NCI-H510A (cell line): ENCODE measurements at regions not wholly inside any gene's neighbourhood (a gene's known extent, or its start where the extent isn't known, plus 50 kb on each side); places are given as distances from the start of the nearest gene placed in this dataset.

ENCODE experiments used
- DNase-seq: peaks from one replicate; lab custom pipeline; 2025; lab: John Stamatoyannopoulos, UW

DNA sequence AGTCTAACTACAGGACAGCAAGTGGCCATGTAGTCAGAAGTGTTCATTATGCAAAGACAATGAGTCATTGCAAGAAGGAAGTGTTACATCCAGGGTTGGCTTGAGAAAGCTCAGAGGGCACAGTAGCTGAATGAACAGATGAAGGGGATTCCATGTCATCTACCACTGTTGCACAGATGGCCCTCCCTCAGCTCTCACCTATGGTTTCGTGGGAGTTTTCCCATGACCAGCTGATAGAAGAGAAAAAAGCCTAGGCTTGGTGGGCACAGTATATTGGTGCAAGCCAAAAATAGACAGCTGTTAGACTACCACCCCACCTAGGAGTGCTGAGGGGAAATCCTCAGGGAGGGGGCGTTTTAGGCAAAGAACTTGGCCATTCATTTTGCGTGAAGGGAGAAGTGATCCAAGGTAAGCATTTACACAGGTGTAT lies 217.0 kb downstream of the DMRT2 start:
- no peak for DNase-seq

DNA sequence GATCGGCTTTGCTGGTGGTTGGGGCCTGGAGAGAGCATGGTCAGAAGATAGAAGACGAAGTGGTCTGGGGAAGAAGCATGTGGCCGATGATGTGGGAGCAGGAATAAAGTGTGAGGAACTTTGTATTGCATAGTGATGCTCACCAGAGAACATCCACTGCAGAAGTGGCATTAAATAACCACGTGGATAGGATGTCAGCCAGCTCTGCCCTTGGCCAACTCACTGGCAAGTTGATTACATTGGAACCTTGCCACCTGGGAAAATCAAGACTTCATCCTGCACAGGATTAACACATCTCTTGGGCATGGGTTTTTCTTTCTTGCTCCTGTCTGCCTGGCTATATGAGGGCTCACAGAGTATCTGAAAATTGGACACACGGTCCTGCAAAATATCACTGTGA lies 217.4 kb downstream of the DMRT2 start:
- no peak for DNase-seq

DNA sequence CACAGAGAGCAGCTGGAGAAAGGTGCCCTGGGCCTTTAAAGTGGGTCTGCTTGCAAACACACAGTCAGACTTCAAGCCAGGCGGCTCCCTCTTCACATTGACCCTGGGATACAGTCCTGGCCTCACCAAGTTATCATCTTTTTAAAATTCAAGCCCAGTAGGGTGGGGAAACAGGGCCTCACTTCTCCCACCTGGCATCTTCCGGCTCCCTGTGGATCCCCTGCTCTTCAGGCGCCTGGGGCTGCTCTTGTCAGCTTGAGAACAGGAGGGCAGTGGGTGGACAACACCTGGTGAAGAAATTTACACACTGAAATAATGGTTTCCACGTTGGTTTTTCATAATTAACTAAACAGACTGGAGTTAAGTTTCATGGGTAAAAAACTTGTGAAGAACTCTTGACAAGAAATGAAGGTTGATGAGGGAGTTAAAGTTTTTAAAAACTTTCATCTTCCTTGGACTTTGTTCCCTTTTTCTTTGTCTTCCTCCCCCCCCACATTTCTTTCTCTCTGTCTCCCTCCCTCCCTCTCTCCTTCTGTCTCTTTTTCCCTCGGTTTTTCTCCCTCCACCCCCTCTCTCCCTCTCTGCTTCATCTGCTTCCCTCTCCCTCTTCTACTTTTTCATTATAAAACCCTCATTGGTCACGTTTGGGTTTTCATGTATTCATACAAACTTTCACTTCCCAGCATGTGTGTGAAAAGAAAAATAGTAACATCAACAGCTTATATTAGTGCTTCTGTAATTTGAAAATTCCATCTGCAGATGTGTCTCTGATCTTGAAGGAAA lies 219.6 kb downstream of the DMRT2 start:
- DNase-seq: no peak

DNA sequence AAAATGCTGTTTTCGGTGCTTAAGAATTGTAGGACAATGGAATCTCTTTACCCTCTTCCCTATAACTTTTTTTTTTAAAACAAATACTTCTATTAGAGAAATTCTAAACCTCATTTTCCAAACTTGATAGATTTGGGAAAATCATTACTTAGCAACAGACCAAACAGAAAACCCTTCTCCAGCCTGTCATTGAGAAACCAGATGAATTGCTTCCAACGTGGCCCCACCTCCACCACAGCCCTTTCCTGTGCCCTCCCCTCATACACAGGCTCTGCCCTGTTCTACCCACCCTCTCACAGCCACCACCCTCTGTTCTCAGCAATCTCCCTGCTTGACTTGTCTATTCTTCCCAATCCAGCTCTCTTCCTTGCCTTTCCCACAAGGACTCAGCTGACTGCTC lies 221.2 kb downstream of the DMRT2 start:
- DNase-seq: no peak

GRCh38 chr9:1271786-1272185 lies 221.6 kb downstream of the DMRT2 start:
- DNase-seq: no peak

DNA sequence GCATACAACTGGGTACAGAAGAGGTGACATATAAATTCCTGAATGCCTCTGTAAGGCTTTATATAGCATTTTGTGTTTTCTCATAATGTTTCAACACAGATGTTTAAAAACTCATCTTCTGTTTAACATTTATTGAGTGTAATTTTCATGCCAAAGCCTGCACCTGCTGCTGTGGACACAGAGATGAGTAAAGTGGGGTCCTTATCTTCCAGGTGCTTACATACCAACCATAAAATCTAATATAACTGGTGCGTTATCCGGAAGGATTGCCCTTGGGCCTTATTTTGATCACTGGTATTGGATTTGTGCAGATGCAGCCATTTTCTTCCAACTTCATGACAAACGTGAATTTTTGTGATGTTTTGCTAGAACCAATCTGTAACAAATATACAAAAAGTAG lies 222.3 kb downstream of the DMRT2 start:
- DNase-seq: no peak

DNA sequence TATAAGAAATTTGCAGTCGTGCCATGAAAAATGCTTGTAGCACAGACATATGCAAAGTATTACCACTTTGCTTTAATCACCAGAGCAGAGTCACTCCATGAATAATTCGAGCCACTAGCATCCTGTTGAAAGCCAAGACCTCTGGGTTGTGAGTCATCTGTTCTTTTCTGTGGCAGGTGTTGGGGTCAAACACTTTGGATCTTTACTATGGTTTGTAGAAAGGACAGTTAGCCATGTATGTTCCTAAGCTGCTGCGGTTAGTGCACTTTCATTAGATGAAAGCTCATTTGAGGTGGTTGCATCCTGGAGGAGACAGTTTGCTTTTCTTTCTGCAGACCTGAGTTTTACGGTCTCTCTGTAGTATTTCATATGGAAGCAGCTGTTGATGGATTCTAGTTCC lies 223.7 kb downstream of the DMRT2 start:
- no peak for DNase-seq

DNA sequence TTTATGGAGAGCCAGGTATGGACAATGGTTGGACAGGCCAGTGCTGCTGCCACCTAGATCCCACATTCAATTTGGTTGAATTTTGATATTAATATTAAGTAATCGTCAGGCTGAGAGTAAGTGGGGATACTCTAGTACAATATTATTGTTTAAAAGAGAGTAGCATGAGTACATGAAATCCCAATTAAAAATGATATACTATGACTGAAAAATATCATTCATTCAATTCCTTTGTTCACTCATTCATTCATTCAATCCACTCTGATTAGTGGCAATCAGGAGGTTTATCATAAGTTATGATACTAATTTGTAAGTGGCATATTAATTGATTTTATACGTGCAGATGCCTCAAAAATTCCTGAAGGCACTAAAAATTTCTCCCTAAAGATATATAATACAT lies 224.2 kb downstream of the DMRT2 start:
- DNase-seq: no peak

- no peak for DNase-seq
Measured at GRCh38 chr9:1276474-1276873, 226.3 kb downstream of the DMRT2 start.

- DNase-seq: no peak
Measured at GRCh38 chr9:1284727-1285126, 234.6 kb downstream of the DMRT2 start.

- DNase-seq: no peak
Measured at GRCh38 chr9:1285526-1285925, 235.4 kb downstream of the DMRT2 start.

DNA sequence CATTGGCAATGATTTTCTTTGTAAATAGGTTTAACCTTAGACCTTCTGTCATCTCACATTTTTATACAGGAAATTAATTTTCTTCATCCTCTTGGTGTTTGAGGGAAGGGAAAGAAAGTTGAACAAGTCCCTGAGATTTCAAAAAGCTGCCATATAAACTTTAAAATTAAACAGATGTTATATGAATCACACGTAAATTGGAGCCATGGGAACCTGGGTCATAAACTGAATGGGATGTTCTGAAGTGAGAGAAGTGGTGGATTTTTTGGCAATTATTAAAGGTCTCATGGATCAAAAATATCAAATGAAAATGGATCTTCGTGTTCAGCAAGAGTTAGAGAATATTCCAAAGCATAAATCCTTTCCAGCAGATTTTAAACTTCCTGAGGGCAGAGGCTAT lies 242.2 kb downstream of the DMRT2 start:
- no peak for DNase-seq

DNA sequence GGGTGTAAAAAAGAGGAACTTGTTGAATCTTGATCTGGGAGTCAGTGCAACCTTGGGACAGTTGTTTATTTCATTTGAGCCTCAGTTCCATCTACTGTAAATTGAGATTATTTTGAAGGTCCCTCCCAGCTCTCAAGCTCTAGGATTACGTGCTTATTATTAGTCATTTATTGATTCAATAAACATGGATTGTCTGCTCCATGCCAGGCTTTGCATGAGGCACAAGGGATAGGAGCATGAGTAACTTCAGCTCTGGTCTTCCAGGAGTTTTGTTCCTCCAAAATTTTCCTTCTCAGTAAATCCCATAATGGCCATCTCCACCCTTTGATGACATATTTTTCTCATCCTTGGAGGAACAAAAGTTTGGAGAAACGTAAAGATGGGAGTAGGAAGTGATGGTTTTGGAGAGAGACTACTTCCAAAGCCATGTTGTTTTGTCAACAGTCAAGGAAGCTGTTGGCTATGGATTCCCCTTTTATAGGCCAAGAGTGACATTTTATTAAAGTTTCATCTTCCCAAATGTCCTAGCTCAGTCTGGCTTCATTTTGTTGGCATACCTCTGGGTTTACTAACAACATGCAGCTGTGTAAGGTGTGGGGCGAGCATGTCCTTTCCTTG lies 244.6 kb downstream of the DMRT2 start:
- DNase-seq: no peak

- no peak for DNase-seq
Measured at GRCh38 chr9:1296331-1296730, 246.2 kb downstream of the DMRT2 start.

DNA sequence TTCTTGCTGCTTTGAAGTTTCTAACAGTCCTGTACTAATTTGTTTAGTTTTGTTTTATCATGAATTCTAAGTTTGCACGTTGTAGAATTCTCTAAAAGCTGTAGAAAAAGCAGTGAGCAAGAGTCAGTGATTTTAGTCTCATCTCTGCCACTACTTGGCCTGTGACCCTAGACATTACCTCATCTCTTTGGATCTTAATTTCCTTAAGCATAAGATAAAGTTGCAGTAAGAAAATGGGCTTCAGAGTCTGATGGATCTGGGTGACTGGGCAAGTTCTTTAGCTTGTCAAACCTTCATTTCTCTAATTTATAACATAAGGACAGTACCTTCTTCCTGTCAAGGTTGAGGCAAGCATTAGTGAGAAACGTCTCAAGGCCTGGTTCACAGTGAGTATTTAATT lies 247.9 kb downstream of the DMRT2 start:
- DNase-seq: no peak

GRCh38 chr9:1300941-1301340 lies 250.8 kb downstream of the DMRT2 start:
- no peak for DNase-seq

DNA sequence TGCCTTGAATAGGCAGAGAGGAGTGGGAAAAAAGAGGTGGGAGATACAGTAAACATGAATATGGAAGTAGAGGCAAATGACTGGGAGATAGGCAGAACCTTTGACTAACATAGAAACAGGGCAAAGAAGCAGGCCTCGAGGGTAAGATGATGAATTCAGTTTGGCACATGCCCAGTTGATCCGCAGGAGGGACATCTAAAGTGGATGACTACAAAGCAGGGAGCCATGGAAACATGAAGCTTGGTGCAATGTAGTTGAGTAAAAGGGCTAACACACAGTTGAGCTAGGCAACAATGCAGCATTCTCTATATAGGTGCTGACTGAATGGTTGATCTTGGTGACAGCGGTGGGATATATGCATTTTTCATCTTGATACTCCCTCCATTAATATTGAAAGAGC lies 253.8 kb downstream of the DMRT2 start:
- DNase-seq: no peak

GRCh38 chr9:1311462-1312042 lies 261.4 kb downstream of the DMRT2 start:
- DNase-seq: no peak

GRCh38 chr9:1319436-1319835 lies 269.3 kb downstream of the DMRT2 start:
- no peak for DNase-seq

GRCh38 chr9:1320051-1320557 lies 269.9 kb downstream of the DMRT2 start:
- DNase-seq: no peak

DNA sequence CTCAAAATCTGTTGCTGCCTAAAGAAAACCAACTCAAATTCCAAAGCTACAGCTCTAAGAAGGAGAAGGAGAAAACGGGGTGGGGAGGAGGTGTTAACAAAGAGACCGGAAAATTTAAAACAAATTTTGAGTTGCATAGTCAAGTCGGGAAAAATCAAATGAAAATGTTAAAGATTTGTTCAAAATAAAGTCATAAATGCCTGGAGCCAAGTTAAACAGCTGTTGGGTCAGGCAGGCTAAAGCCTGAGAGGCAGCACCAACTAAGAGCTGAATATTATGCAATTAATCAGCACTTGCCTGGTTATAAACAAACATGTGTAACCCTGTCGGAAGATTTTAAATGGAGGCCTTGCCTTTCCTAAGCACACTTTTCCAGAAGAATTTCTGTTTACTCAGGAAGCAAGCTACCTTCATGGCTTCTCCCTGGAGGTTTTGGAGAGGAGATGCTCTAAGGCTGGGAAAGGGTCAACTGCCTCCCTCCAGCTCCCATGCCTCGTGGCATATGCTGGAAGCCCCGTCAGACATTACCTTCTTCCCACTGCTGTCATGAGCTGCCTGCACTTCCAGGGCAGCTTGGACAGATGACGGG lies 270.5 kb downstream of the DMRT2 start:
- DNase-seq: no peak

GRCh38 chr9:1327467-1327866 lies 277.3 kb downstream of the DMRT2 start:
- no peak for DNase-seq

- DNase-seq: no peak
Measured at GRCh38 chr9:1328341-1328740, 278.2 kb downstream of the DMRT2 start.
